ENCODE measurements at regions not wholly inside any gene's neighbourhood (a gene's known extent, or its start where the extent isn't known, plus 50 kb on each side); places are given as distances from the start of the nearest gene placed in this dataset.

GRCh38 chr12:67370979-67371378 is 101.8 kb downstream of the CAND1 start:
- ChIA-PET CTCF (interaction anchor here (1.0 to 2.2 kb wide), 2 partner anchors 15 to 572 kb away, joined by 3 to 9 read pairs; no protein-coding TSS in a partner anchor), POLR2A (no interaction called here)
- intact Hi-C loops (cut with micrococcal nuclease), result no loop called here
- TF ChIP-seq CTCF (IDR thresholded peaks at IDR 0.05), result no peak
- H3K4me1 Mint-ChIP-seq (ENCODE audit: low read depth), result no peaks in the 10 kb centered on the region
- H3K9me3 Mint-ChIP-seq, result peaks cover 4% of the 10 kb centered on the region
- DNase-seq (no peak), ATAC-seq (no peak)
- H3K36me3 Mint-ChIP-seq (ENCODE audit: low read depth), result peaks cover 3% of the 10 kb centered on the region
- no peak overlapping the region for H3K4me3 Mint-ChIP-seq
- H3K27me3 Mint-ChIP-seq, result no peaks in the 10 kb centered on the region
- no peak overlapping the region for H3K27ac Mint-ChIP-seq

- no peak for ATAC-seq
- H3K27ac Mint-ChIP-seq, result no peak overlapping the region
- intact Hi-C loops (cut with micrococcal nuclease), result no loop called here
- no peak for DNase-seq
- no peak for TF ChIP-seq CTCF (IDR thresholded peaks at IDR 0.05)
- POLR2A ChIA-PET, result no interaction called here
- H3K4me1 Mint-ChIP-seq (ENCODE audit: low read depth), result peaks cover 2% of the 10 kb centered on the region
- H3K9me3 Mint-ChIP-seq, result peaks cover 4% of the 10 kb centered on the region
- H3K27me3 Mint-ChIP-seq, result no peaks in the 10 kb centered on the region
- H3K4me3 Mint-ChIP-seq, result no peak overlapping the region
- CTCF ChIA-PET, result no interaction called here
- H3K36me3 Mint-ChIP-seq (ENCODE audit: low read depth), result peaks cover 3% of the 10 kb centered on the region
Measured at GRCh38 chr12:67377021-67377420, 107.9 kb downstream of the CAND1 start.

- H3K27me3 Mint-ChIP-seq, result no peaks in the 10 kb centered on the region
- CTCF ChIA-PET, result no interaction called here
- no peak overlapping the region for H3K27ac Mint-ChIP-seq
- POLR2A ChIA-PET, result no interaction called here
- H3K9me3 Mint-ChIP-seq, result peaks cover 1% of the 10 kb centered on the region
- H3K36me3 Mint-ChIP-seq (ENCODE audit: low read depth), result peaks cover 2% of the 10 kb centered on the region
- intact Hi-C loops (cut with micrococcal nuclease), result no loop called here
- ATAC-seq (no peak), DNase-seq (no peak)
- no peak overlapping the region for H3K4me3 Mint-ChIP-seq
- peaks cover 7% of the 10 kb centered on the region for H3K4me1 Mint-ChIP-seq (ENCODE audit: low read depth)
- no peak for TF ChIP-seq CTCF (IDR thresholded peaks at IDR 0.05)
Measured at GRCh38 chr12:67377541-67377940, 108.4 kb downstream of the CAND1 start.

- ChIA-PET POLR2A (no interaction called here), CTCF (interaction anchor here (1.0 kb wide), 1 partner anchor 12 kb away, joined by 3 read pairs; no protein-coding TSS in a partner anchor)
- H3K9me3 Mint-ChIP-seq, result no peaks in the 10 kb centered on the region
- H3K4me3 Mint-ChIP-seq, result no peak overlapping the region
- no peaks in the 10 kb centered on the region for H3K27me3 Mint-ChIP-seq
- DNase-seq (no peak), ATAC-seq (no peak)
- intact Hi-C loops (cut with micrococcal nuclease), result no loop called here
- H3K36me3 Mint-ChIP-seq (ENCODE audit: low read depth), result no peaks in the 10 kb centered on the region
- TF ChIP-seq CTCF (IDR thresholded peaks at IDR 0.05), result no peak
- no peak overlapping the region for H3K27ac Mint-ChIP-seq
- H3K4me1 Mint-ChIP-seq (ENCODE audit: low read depth), result peaks cover 8% of the 10 kb centered on the region
Measured at GRCh38 chr12:67382241-67382871, 113.2 kb downstream of the CAND1 start.

- Mint-ChIP-seq H3K27ac (no peak overlapping the region), H3K4me1 (ENCODE audit: low read depth) (peaks cover 8% of the 10 kb centered on the region), H3K4me3 (no peak overlapping the region), H3K27me3 (no peaks in the 10 kb centered on the region), H3K36me3 (ENCODE audit: low read depth) (no peaks in the 10 kb centered on the region), H3K9me3 (no peaks in the 10 kb centered on the region)
- TF ChIP-seq CTCF (IDR thresholded peaks at IDR 0.05), result no peak
- ATAC-seq (no peak), DNase-seq (no peak)
- intact Hi-C loops (cut with micrococcal nuclease), result no loop called here
- ChIA-PET CTCF (interaction anchor here (1.1 kb wide), 1 partner anchor 20 kb away, joined by 3 read pairs; no protein-coding TSS in a partner anchor), POLR2A (no interaction called here)
Measured at GRCh38 chr12:67386869-67387565, 117.9 kb downstream of the CAND1 start.
